ENCODE measurements at regions not wholly inside any gene's neighbourhood (a gene's known extent, or its start where the extent isn't known, plus 50 kb on each side); places are given as distances from the start of the nearest gene placed in this dataset.

GRCh38 chr10:129416155-129416554, 50.9 kb upstream of the MGMT start:
- dilution Hi-C loops (cut with MboI; ENCODE audit: extremely low pct_ligation_motif_present, low sequenced_read_pairs) (no loop called here), intact Hi-C loops (cut with micrococcal nuclease) (loop anchor here (2.0 to 5.0 kb wide), 2 partner anchors 85 to 116 kb away; no protein-coding TSS in a partner anchor)
- Histone ChIP-seq H3K27ac (ENCODE audit: insufficient read depth, low read depth, low read length) (no peak overlapping the region), H4K20me1 (replicated peaks; ENCODE audit: control insufficient read depth, extremely low read depth, insufficient read depth, low read length) (no peaks in the 10 kb centered on the region), H3K9me1 (replicated peaks; ENCODE audit: control insufficient read depth, extremely low read depth, insufficient read depth, low read length) (no peaks in the 10 kb centered on the region), H3K4me3 (replicated peaks in 1 of 3; ENCODE audit: insufficient read depth in 1 of 3, low read depth in 1 of 3, low read length in 3 of 3) (no peak overlapping the region), H3K4me1 (ENCODE audit: control insufficient read depth, extremely low read depth, insufficient read depth, low read length) (peaks cover 17% of the 10 kb centered on the region), H3K36me3 (ENCODE audit: control insufficient read depth in 2 of 2, extremely low read depth in 1 of 2, insufficient read depth in 2 of 2, low read length in 2 of 2) (no peaks in the 10 kb centered on the region), H3K27me3 (ENCODE audit: control insufficient read depth in 2 of 2, insufficient read depth in 2 of 2, low read length in 2 of 2) (no peaks in the 10 kb centered on the region), H2AFZ (ENCODE audit: low read depth, low read length) (no peak overlapping the region), H3K9me3 (replicated peaks; ENCODE audit: control insufficient read depth, insufficient read depth, low read length) (no peaks in the 10 kb centered on the region), H3K79me2 (ENCODE audit: control insufficient read depth, insufficient read depth, low read length) (no peaks in the 10 kb centered on the region), H3K9ac (replicated peaks; ENCODE audit: extremely low read depth, insufficient read depth, low read length) (no peak overlapping the region), H3K4me2 (ENCODE audit: insufficient read depth, low read length) (no peak overlapping the region)
- DNase-seq (ENCODE audit: low read depth, low spot score) (no peak), FAIRE-seq (no peak)
- TF ChIP-seq EZH2 (IDR thresholded peaks at IDR 0.05; ENCODE audit: borderline replicate concordance, low read depth, low read length, severe bottlenecking) (no peak), POLR2AphosphoS5 (IDR thresholded peaks at IDR 0.05; ENCODE audit: insufficient read depth, low read depth, low read length) (no peak), MAX (IDR thresholded peaks at IDR 0.05; ENCODE audit: insufficient read depth, insufficient read length) (no peak), POLR2A (IDR thresholded peaks at IDR 0.05; ENCODE audit: low read depth, low read length) (no peak), FOS (IDR thresholded peaks at IDR 0.05; ENCODE audit: borderline replicate concordance, insufficient read depth, low read length) (no peak), MYC (IDR thresholded peaks at IDR 0.05; ENCODE audit: low read depth, low read length) (no peak), CTCF (IDR thresholded peaks at IDR 0.05; ENCODE audit: extremely low read depth in 1 of 2, insufficient read depth in 1 of 2, low read depth in 1 of 2, low read length in 2 of 2) (no peak), JUN (IDR thresholded peaks at IDR 0.05; ENCODE audit: borderline replicate concordance, insufficient read depth, insufficient read length, low read depth) (no peak), GATA2 (IDR thresholded peaks at IDR 0.05; ENCODE audit: insufficient read depth, insufficient read length, low read depth, low read length) (no peak)
- CTCF ChIA-PET = no interaction called here
- POLR2A ChIA-PET = no interaction called here
- no TSS peak for BruUV-seq (replicated peaks)
